SJCRH30 (cell line): ENCODE measurements at regions not wholly inside any gene's neighbourhood (a gene's known extent, or its start where the extent isn't known, plus 50 kb on each side); places are given as distances from the start of the nearest gene placed in this dataset.
"Not testable (repeated sequence)": the region's sequence is repeated elsewhere in the genome, so short reads cannot be mapped to it uniquely, and the experiment has no call there.

Source experiments
- DNase-seq, 2 experiments: peaks; one replicate each; pipeline ENCODE4 v3.0.0-alpha.2; 2015 to 2020
- H3K27ac ChIP-seq: fragments of 250-450 bp; sonication (Bioruptor Pico); 2 replicates; pipeline ENCODE4 v1.5.1; 2020; ENCODE audit warnings: mild to moderate bottlenecking, moderate library complexity
- H3K27me3 ChIP-seq: fragments of 250-450 bp; sonication (Bioruptor Pico); 2 replicates; pipeline ENCODE4 v1.5.1; 2020; ENCODE audit warnings: mild to moderate bottlenecking, moderate library complexity
- H3K36me3 ChIP-seq: fragments of 250-450 bp; sonication (Bioruptor Pico); 2 replicates; pipeline ENCODE4 v1.5.1; 2020; ENCODE audit warnings: mild to moderate bottlenecking, moderate library complexity
- H3K4me1 ChIP-seq: fragments of 250-450 bp; sonication (Bioruptor Pico); 2 replicates; pipeline ENCODE4 v1.5.1; 2020; ENCODE audit warnings: mild to moderate bottlenecking, moderate library complexity
- H3K4me3 ChIP-seq: fragments of 250-450 bp; sonication (Bioruptor Pico); 2 replicates; pipeline ENCODE4 v1.5.1; 2020; ENCODE audit warnings: mild to moderate bottlenecking, moderate library complexity
- H3K9me3 ChIP-seq: fragments of 250-450 bp; sonication (Bioruptor Pico); replicated peaks from 2 replicates; pipeline ENCODE4 v1.5.1; 2020; ENCODE audit warnings: mild to moderate bottlenecking, moderate library complexity

- not testable (repeated sequence) for H3K27ac ChIP-seq, H3K4me3 ChIP-seq, DNase-seq, H3K4me1 ChIP-seq, H3K36me3 ChIP-seq, H3K27me3 ChIP-seq, H3K9me3 ChIP-seq
Measured at GRCh38 chr2:144622373-144622772, 102.5 kb upstream of the ZEB2 start.

- H3K4me1 ChIP-seq, result no peaks in the 10 kb centered on the region
- peaks cover 3% of the 10 kb centered on the region; the same call in 1 of the 2 replicates for H3K9me3 ChIP-seq
- H3K27me3 ChIP-seq, result no peaks in the 10 kb centered on the region
- no peaks in the 10 kb centered on the region for H3K36me3 ChIP-seq
- H3K4me3 ChIP-seq, result no peak overlapping the region
- no peak overlapping the region for H3K27ac ChIP-seq
- no peak for DNase-seq
Measured at GRCh38 chr2:144621266-144621665, 101.3 kb upstream of the ZEB2 start.

- no peaks in the 10 kb centered on the region for H3K27me3 ChIP-seq
- no peak for DNase-seq
Measured at GRCh38 chr2:144619760-144620159, 99.8 kb upstream of the ZEB2 start.

GRCh38 chr2:144617171-144617570, 97.3 kb upstream of the ZEB2 start:
- DNase-seq, H3K4me1 ChIP-seq, H3K4me3 ChIP-seq, H3K36me3 ChIP-seq, H3K27me3 ChIP-seq, H3K9me3 ChIP-seq, H3K27ac ChIP-seq: not testable (repeated sequence)

More at GRCh38 chr2:144619760-144620159, 99.8 kb upstream of the ZEB2 start:
- Histone ChIP-seq H3K27ac (no peak overlapping the region), H3K4me3 (no peak overlapping the region), H3K36me3 (no peaks in the 10 kb centered on the region), H3K4me1 (no peaks in the 10 kb centered on the region), H3K9me3 (peaks cover 3% of the 10 kb centered on the region; the same call in 1 of the 2 replicates)

- Histone ChIP-seq H3K27ac (no peak overlapping the region), H3K4me3 (no peak overlapping the region), H3K4me1 (no peaks in the 10 kb centered on the region), H3K36me3 (no peaks in the 10 kb centered on the region), H3K9me3 (peaks cover 3% of the 10 kb centered on the region; the same call in 1 of the 2 replicates), H3K27me3 (no peaks in the 10 kb centered on the region)
- DNase-seq, result no peak
Measured at GRCh38 chr2:144615866-144616565, 96.1 kb upstream of the ZEB2 start.

GRCh38 chr2:144607891-144608521, 88.1 kb upstream of the ZEB2 start:
- Histone ChIP-seq H3K27ac (no peak overlapping the region), H3K27me3 (no peaks in the 10 kb centered on the region), H3K9me3 (no peaks in the 10 kb centered on the region), H3K36me3 (no peaks in the 10 kb centered on the region), H3K4me3 (no peak overlapping the region), H3K4me1 (peaks cover 6% of the 10 kb centered on the region)
- DNase-seq, result peak in 1 of 2 experiments; percentile 24

- Histone ChIP-seq H3K27ac (no peak overlapping the region), H3K36me3 (no peaks in the 10 kb centered on the region), H3K9me3 (no peaks in the 10 kb centered on the region), H3K27me3 (no peaks in the 10 kb centered on the region), H3K4me1 (peaks cover 6% of the 10 kb centered on the region), H3K4me3 (no peak overlapping the region)
- DNase-seq, result no peak
Measured at GRCh38 chr2:144607099-144607498, 87.2 kb upstream of the ZEB2 start.

GRCh38 chr2:144606466-144607095, 86.7 kb upstream of the ZEB2 start:
- Histone ChIP-seq H3K36me3 (no peaks in the 10 kb centered on the region), H3K9me3 (no peaks in the 10 kb centered on the region), H3K27me3 (no peaks in the 10 kb centered on the region), H3K4me3 (no peak overlapping the region), H3K4me1 (peaks cover 6% of the 10 kb centered on the region), H3K27ac (no peak overlapping the region)
- no peak for DNase-seq

GRCh38 chr2:144605231-144605840, 85.4 kb upstream of the ZEB2 start:
- Histone ChIP-seq H3K4me1 (peaks cover 6% of the 10 kb centered on the region), H3K4me3 (no peak overlapping the region), H3K9me3 (no peaks in the 10 kb centered on the region), H3K27me3 (no peaks in the 10 kb centered on the region), H3K27ac (no peak overlapping the region), H3K36me3 (no peaks in the 10 kb centered on the region)
- DNase-seq, result no peak

GRCh38 chr2:144603334-144603733, 83.4 kb upstream of the ZEB2 start:
- Histone ChIP-seq H3K27ac (no peak overlapping the region), H3K4me3 (no peak overlapping the region), H3K4me1 (peaks cover 4% of the 10 kb centered on the region), H3K27me3 (no peaks in the 10 kb centered on the region), H3K9me3 (no peaks in the 10 kb centered on the region), H3K36me3 (no peaks in the 10 kb centered on the region)
- DNase-seq, result no peak

- H3K4me3 ChIP-seq, result no peak overlapping the region
- H3K27me3 ChIP-seq, result no peaks in the 10 kb centered on the region
- peaks cover 16% of the 10 kb centered on the region for H3K4me1 ChIP-seq
- no peak overlapping the region for H3K27ac ChIP-seq
- H3K36me3 ChIP-seq, result no peaks in the 10 kb centered on the region
- no peaks in the 10 kb centered on the region for H3K9me3 ChIP-seq
- DNase-seq, result no peak
Measured at GRCh38 chr2:144598906-144599305, 79.0 kb upstream of the ZEB2 start.

GRCh38 chr2:144597894-144598593, 78.1 kb upstream of the ZEB2 start:
- no peak for DNase-seq
- H3K9me3 ChIP-seq, result no peaks in the 10 kb centered on the region
- H3K27ac ChIP-seq, result no peak overlapping the region
- H3K4me3 ChIP-seq, result no peak overlapping the region
- H3K36me3 ChIP-seq, result no peaks in the 10 kb centered on the region
- no peaks in the 10 kb centered on the region for H3K27me3 ChIP-seq
- peaks cover 16% of the 10 kb centered on the region for H3K4me1 ChIP-seq

- DNase-seq, result no peak
- Histone ChIP-seq H3K9me3 (no peaks in the 10 kb centered on the region), H3K36me3 (no peaks in the 10 kb centered on the region), H3K27ac (no peak overlapping the region), H3K27me3 (no peaks in the 10 kb centered on the region), H3K4me3 (no peak overlapping the region), H3K4me1 (peaks cover 16% of the 10 kb centered on the region)
Measured at GRCh38 chr2:144597388-144597787, 77.5 kb upstream of the ZEB2 start.

- Histone ChIP-seq H3K36me3 (no peaks in the 10 kb centered on the region), H3K9me3 (no peaks in the 10 kb centered on the region), H3K27ac (peak overlapping the region; percentile 36), H3K4me3 (peak overlapping the region; percentile 36), H3K27me3 (no peaks in the 10 kb centered on the region), H3K4me1 (peaks cover 16% of the 10 kb centered on the region)
- peak; percentile 53 to 71 for DNase-seq
Measured at GRCh38 chr2:144596073-144596871, 76.4 kb upstream of the ZEB2 start.
